H1 (cell line): ENCODE measurements at regions not wholly inside any gene's neighbourhood (a gene's known extent, or its start where the extent isn't known, plus 50 kb on each side); places are given as distances from the start of the nearest gene placed in this dataset.

Experiments used
- CTCF ChIA-PET: fragments of 300-600 bp; sonication (Branson Sonifier 250); formaldehyde crosslinking; loops from one replicate; lab custom pipeline; 2021; ENCODE audit not compliant: partially characterized antibody; lab: Charles Lee
- POLR2A ChIA-PET: fragments of 300-600 bp; sonication (Branson Sonifier 250); formaldehyde crosslinking; loops from one replicate; lab custom pipeline; 2021; ENCODE audit warnings: inconsistent platforms; ENCODE audit not compliant: partially characterized antibody; lab: Charles Lee
- DNase-seq, 2 experiments: peaks; one replicate each; pipeline versions ENCODE4 v3.0.0 to v3.0.0-alpha.2; 2010 to 2022; ENCODE audit warnings: low spot score in 2 of 2, low read depth in 1 of 2, mixed read lengths in 1 of 2
- FAIRE-seq: peaks from 2 replicates; lab custom pipeline; 2011; peaks lifted over from hg19 to GRCh38; lab: Jason Lieb, UNC
- H2AFZ ChIP-seq: 2 replicates; pipeline ENCODE4 v1.8.1; 2012; ENCODE audit warnings: low read length, inconsistent platforms
- H2AK5ac ChIP-seq: 2 replicates; pipeline ENCODE4 v1.6.1; 2013; ENCODE audit warnings: low read depth, low read length
- H2BK120ac ChIP-seq: replicated peaks from 2 replicates; pipeline ENCODE3; 2013; ENCODE audit warnings: low read depth, low read length, inconsistent platforms
- H2BK12ac ChIP-seq: 2 replicates; pipeline ENCODE4 v1.6.1; 2013; ENCODE audit warnings: low read depth, low read length
- H2BK15ac ChIP-seq: 2 replicates; pipeline ENCODE4 v1.6.1; 2013; ENCODE audit warnings: low read length
- H2BK20ac ChIP-seq: 2 replicates; pipeline ENCODE4 v1.6.1; 2013; ENCODE audit warnings: low read length
- H2BK5ac ChIP-seq: 2 replicates; pipeline ENCODE4 v1.6.1; 2013; ENCODE audit warnings: low read depth, low read length
- H3K14ac ChIP-seq: 2 replicates; pipeline ENCODE4 v1.6.1; 2013; ENCODE audit warnings: inconsistent platforms; ENCODE audit not compliant: insufficient read length
- H3K18ac ChIP-seq: 2 replicates; pipeline ENCODE4 v1.6.1; 2013; ENCODE audit warnings: low read length; ENCODE audit errors: extremely low read depth
- H3K23ac ChIP-seq: 2 replicates; pipeline ENCODE4 v1.6.1; 2013; ENCODE audit warnings: inconsistent platforms; ENCODE audit not compliant: insufficient read length
- H3K23me2 ChIP-seq: 2 replicates; pipeline ENCODE4 v1.6.1; 2013; ENCODE audit warnings: low read depth, low read length
- H3K27ac ChIP-seq: 2 replicates; pipeline ENCODE4 v1.6.1; 2011; ENCODE audit warnings: low read depth, low read length, inconsistent platforms
- H3K27me3 ChIP-seq, 4 experiments: replicated peaks in 1 of 4; 1 replicate in 1 of 4; 2 replicates in 3 of 4; pipeline versions ENCODE4 v1.6.1 to v1.8.1; 2011 to 2013; ENCODE audit warnings: low read length in 3 of 4, mild to moderate bottlenecking in 3 of 4, inconsistent platforms in 2 of 4, mixed read lengths in 2 of 4, moderate library complexity in 1 of 4; ENCODE audit not compliant: control insufficient read depth in 3 of 4, insufficient read depth in 3 of 4; ENCODE audit errors: extremely low read depth in 1 of 4
- H3K36me3 ChIP-seq, 4 experiments: 2 replicates each; pipeline versions ENCODE4 v1.6.1 to v1.8.1; 2011 to 2013; ENCODE audit warnings: mild to moderate bottlenecking in 4 of 4, low read length in 3 of 4, moderate library complexity in 2 of 4, control low read depth in 1 of 4, inconsistent platforms in 1 of 4; ENCODE audit not compliant: insufficient read depth in 4 of 4, control insufficient read depth in 2 of 4
- H3K4ac ChIP-seq: replicated peaks from 2 replicates; pipeline ENCODE3; 2013; ENCODE audit warnings: low read length, low read depth, mixed read lengths, inconsistent platforms; ENCODE audit not compliant: insufficient read length
- H3K4me1 ChIP-seq, 4 experiments: replicated peaks in 1 of 4; 1 replicate in 1 of 4; 2 replicates in 3 of 4; pipeline versions ENCODE4 v1.6.1 to v1.8.1; 2011 to 2013; ENCODE audit warnings: low read length in 3 of 4, inconsistent platforms in 2 of 4, mixed read lengths in 1 of 4; ENCODE audit not compliant: insufficient read depth in 4 of 4, control insufficient read depth in 3 of 4
- H3K4me2 ChIP-seq, 2 experiments: 2 replicates each; pipeline versions ENCODE4 v1.6.1 to v1.8.1; 2011 to 2013; ENCODE audit warnings: low read depth in 2 of 2, low read length in 2 of 2, control low read depth in 1 of 2, inconsistent platforms in 1 of 2, mild to moderate bottlenecking in 1 of 2; ENCODE audit not compliant: insufficient read depth in 1 of 2
- H3K4me3 ChIP-seq, 4 experiments: fragments of 200-600, 300-600 bp in 1 of 4; sonication (generic), shearing (Covaris generic), sonication (Bioruptor Twin) in 1 of 4; 2 replicates each; pipeline versions ENCODE4 v1.5.1 to v1.8.1; 2011 to 2016; ENCODE audit warnings: low read length in 4 of 4, low read depth in 3 of 4, control low read depth in 2 of 4, inconsistent platforms in 2 of 4, mild to moderate bottlenecking in 2 of 4, mixed read lengths in 1 of 4, moderate library complexity in 1 of 4; ENCODE audit not compliant: insufficient read depth in 2 of 4; ENCODE audit errors: extremely low read depth in 1 of 4
- H3K56ac ChIP-seq: replicated peaks from 2 replicates; pipeline ENCODE3; 2013; ENCODE audit warnings: low read depth, mild to moderate bottlenecking, mixed read lengths, low read length, inconsistent platforms; ENCODE audit not compliant: insufficient read length
- H3K79me1 ChIP-seq: 2 replicates; pipeline ENCODE4 v1.6.1; 2013; ENCODE audit warnings: low read depth, low read length, control low read depth
- H3K79me2 ChIP-seq, 2 experiments: 2 replicates each; pipeline versions ENCODE4 v1.6.1 to v1.8.1; 2012 to 2013; ENCODE audit warnings: low read length in 2 of 2, mild to moderate bottlenecking in 2 of 2, inconsistent platforms in 1 of 2; ENCODE audit not compliant: insufficient read depth in 2 of 2, control insufficient read depth in 1 of 2
- H3K9ac ChIP-seq, 4 experiments: replicated peaks in 1 of 4; 1 replicate in 1 of 4; 2 replicates in 3 of 4; pipeline versions ENCODE4 v1.6.1 to v1.8.1; 2011 to 2013; ENCODE audit warnings: low read depth in 3 of 4, low read length in 3 of 4, control low read depth in 2 of 4, mild to moderate bottlenecking in 2 of 4, moderate library complexity in 2 of 4, inconsistent platforms in 1 of 4; ENCODE audit errors: extremely low read depth in 1 of 4
- H3K9me3 ChIP-seq, 2 experiments: 2 replicates each; pipeline versions ENCODE4 v1.6.1 to v1.8.1; 2012 to 2013; ENCODE audit warnings: mild to moderate bottlenecking in 2 of 2, moderate library complexity in 2 of 2, control low read depth in 1 of 2, inconsistent platforms in 1 of 2, low read depth in 1 of 2, low read length in 1 of 2, mixed read lengths in 1 of 2; ENCODE audit not compliant: insufficient read depth in 2 of 2
- H4K20me1 ChIP-seq, 2 experiments: replicated peaks in 1 of 2; 2 replicates each; pipeline versions ENCODE3 to v1.8.1; 2011 to 2013; ENCODE audit warnings: inconsistent platforms in 2 of 2, low read length in 2 of 2, mild to moderate bottlenecking in 1 of 2; ENCODE audit not compliant: insufficient read depth in 2 of 2, control insufficient read depth in 1 of 2
- H4K5ac ChIP-seq: 2 replicates; pipeline ENCODE4 v1.6.1; 2013; ENCODE audit warnings: low read length, low read depth, mixed read lengths, inconsistent platforms; ENCODE audit not compliant: insufficient read length
- H4K8ac ChIP-seq: 2 replicates; pipeline ENCODE4 v1.8.0; 2013; ENCODE audit warnings: mild to moderate bottlenecking, moderate library complexity, low read length, inconsistent platforms; ENCODE audit not compliant: insufficient read depth; ENCODE audit errors: extremely low read depth
- H4K91ac ChIP-seq: replicated peaks from 2 replicates; pipeline ENCODE3; 2013; ENCODE audit warnings: low read length, mixed read lengths, inconsistent platforms; ENCODE audit not compliant: insufficient read length
- ASH2L ChIP-seq: fragments of 200-600, 300-600 bp; sonication (generic); IDR thresholded peaks from one replicate; pipeline ENCODE4 v1.7.1; 2017; ENCODE audit warnings: low read length
- ATF3 ChIP-seq: IDR thresholded peaks from 2 replicates; pipeline ENCODE4 v1.6.1; 2011; ENCODE audit warnings: low read depth, mild to moderate bottlenecking, low read length; ENCODE audit not compliant: insufficient read depth
- BCL11A ChIP-seq, 2 experiments: IDR thresholded peaks; one replicate each; pipeline ENCODE4 v1.6.1; 2011; ENCODE audit warnings: low read depth in 2 of 2, low read length in 2 of 2, mild to moderate bottlenecking in 2 of 2
- CHD1 ChIP-seq: IDR thresholded peaks from 2 replicates; pipeline ENCODE4 v1.6.1; 2012; ENCODE audit warnings: low read depth, low read length, improper control_type of control experiment
- HDAC2 ChIP-seq, 2 experiments: fragments of 300-600 bp in 1 of 2; sonication (generic) in 1 of 2; IDR thresholded peaks; 2 replicates each; pipeline ENCODE4 v1.6.1; 2011 to 2012; ENCODE audit warnings: low read depth in 2 of 2, low read length in 2 of 2, mild to moderate bottlenecking in 2 of 2, moderate library complexity in 2 of 2, borderline replicate concordance in 1 of 2, inconsistent platforms in 1 of 2
- POU5F1 ChIP-seq: IDR thresholded peaks from 2 replicates; pipeline ENCODE4 v1.6.1; 2011; ENCODE audit warnings: low read depth, mild to moderate bottlenecking, low read length, moderate library complexity
- SIN3A ChIP-seq, 2 experiments: IDR thresholded peaks in 1 of 2; conservative IDR thresholded peaks in 1 of 2; 2 replicates each; pipeline ENCODE4 v1.6.1; 2011 to 2012; ENCODE audit warnings: low read length in 2 of 2, improper control_type of control experiment in 1 of 2, low read depth in 1 of 2, mild to moderate bottlenecking in 1 of 2
- TAF7 ChIP-seq: optimal IDR thresholded peaks from 2 replicates; pipeline ENCODE3; 2011; ENCODE audit warnings: low read depth, mild to moderate bottlenecking, inconsistent platforms, low read length, moderate library complexity, borderline replicate concordance
- TBP ChIP-seq: IDR thresholded peaks from 2 replicates; pipeline ENCODE4 v1.6.1; 2011; ENCODE audit warnings: low read depth, low read length, improper control_type of control experiment
- WGBS, 2 experiments: shearing (Covaris generic) in 1 of 2; methylation state at CpG; one replicate each; pipeline versions ENCODE4 v1.1.6 to v1.1.7; 2013 to 2015; ENCODE audit warnings: low lambda C conversion rate in 2 of 2, mixed read lengths in 2 of 2, inconsistent platforms in 1 of 2, low coverage in 1 of 2, missing lambda C conversion rate in 1 of 2; ENCODE audit not compliant: insufficient replicate concordance in 2 of 2, insufficient coverage in 1 of 2, insufficient read length in 1 of 2; ENCODE audit errors: extremely low coverage in 1 of 2, missing lambda C conversion rate in 1 of 2; 5-methylcytosine and 5-hydroxymethylcytosine counted together

- DNase-seq, result no peak
- Histone ChIP-seq H3K23me2 (no peaks in the 10 kb centered on the region), H4K8ac (no peak overlapping the region), H2BK20ac (no peak overlapping the region), H3K56ac (no peak overlapping the region), H3K79me1 (no peaks in the 10 kb centered on the region), H3K79me2 (no peaks in the 10 kb centered on the region), H4K5ac (no peak overlapping the region), H2AK5ac (no peak overlapping the region), H2AFZ (no peak overlapping the region), H3K27me3 (no peaks in the 10 kb centered on the region), H2BK12ac (no peak overlapping the region), H3K4me2 (no peak overlapping the region), H2BK5ac (no peak overlapping the region), H2BK120ac (no peak overlapping the region), H3K36me3 (no peaks in the 10 kb centered on the region), H4K91ac (no peak overlapping the region), H3K9me3 (0 out of 4 replicates have a peak, but pooled peaks cover 0 to 3% of the 10 kb centered on the region in 2 experiments), H3K4me1 (no peaks in the 10 kb centered on the region; a peak in 1 of 7 replicates), H3K27ac (no peak overlapping the region), H3K4ac (no peak overlapping the region), H3K4me3 (no peak overlapping the region), H3K18ac (no peak overlapping the region), H3K9ac (no peak overlapping the region), H3K14ac (no peak overlapping the region), H2BK15ac (no peak overlapping the region), H3K23ac (no peak overlapping the region), H4K20me1 (no peaks in the 10 kb centered on the region)
- POLR2A ChIA-PET, result no interaction called here
- CTCF ChIA-PET, result interaction anchor here (0.7 to 1.6 kb wide), 4 partner anchors 51 to 844 kb away, joined by 3 to 4 read pairs (median 4); no protein-coding TSS in a partner anchor
- 38% methylated on average over 1 of the region's 1 CpG; no CpG with 5 or more reads in 1 of the 2 experiments for WGBS, 2 experiments
- TF ChIP-seq TBP, result no peak
- no peak for TF ChIP-seq TAF7
- TF ChIP-seq ATF3, result no peak
- no peak for TF ChIP-seq HDAC2 (IDR thresholded peaks at IDR 0.05; ENCODE audit: borderline replicate concordance in 1 of 2, low read depth in 2 of 2, low read length in 2 of 2)
- TF ChIP-seq BCL11A (IDR thresholded peaks at IDR 0.05; ENCODE audit: low read depth in 2 of 2, low read length in 2 of 2), result no peak
- no peak for TF ChIP-seq ASH2L
- no peak for TF ChIP-seq POU5F1
- no peak for TF ChIP-seq CHD1
- no peak for TF ChIP-seq SIN3A (conservative IDR thresholded peaks at IDR 0.05 in 1 of 2, IDR thresholded peaks at IDR 0.05 in 1 of 2; ENCODE audit: low read depth in 1 of 2, low read length in 2 of 2)
- no peak for FAIRE-seq
Measured at GRCh38 chr12:58306266-58307000, 365.1 kb downstream of the ATP23 start.
